Esophagus squamous epithelium (tissue), 5 donors: ENCODE measurements at regions not wholly inside any gene's neighbourhood (a gene's known extent, or its start where the extent isn't known, plus 50 kb on each side); places are given as distances from the start of the nearest gene placed in this dataset.

Source experiments
- DNase-seq: peaks from one replicate; lab custom pipeline; 2025; lab: John Stamatoyannopoulos, UW
- H3K27ac ChIP-seq, 4 donors: fragments of 200-600 bp; sonication (generic); one replicate each; pipeline ENCODE4 v1.5.1; 2016 to 2019; ENCODE audit warnings: mild to moderate bottlenecking in 1 of 4
- H3K27me3 ChIP-seq, 4 donors: fragments of 200-600 bp; sonication (generic); 1 replicate in 3 of 4; 2 replicates in 1 of 4; pipeline versions ENCODE4 v1.5.1 to v1.6.0; 2017 to 2021; ENCODE audit warnings: antibody characterized with exemption in 1 of 4
- H3K36me3 ChIP-seq, 3 donors: fragments of 200-600 bp; sonication (generic); one replicate each; pipeline ENCODE4 v1.5.1; 2016 to 2019
- H3K4me1 ChIP-seq, 3 donors: fragments of 200-600 bp; sonication (generic); one replicate each; pipeline ENCODE4 v1.5.1; 2017 to 2019
- H3K4me3 ChIP-seq, 4 donors: fragments of 200-600 bp; sonication (generic); 1 replicate in 3 of 4; 2 replicates in 1 of 4; pipeline ENCODE4 v1.5.1; 2016 to 2019; ENCODE audit warnings: mild to moderate bottlenecking in 2 of 4, moderate library complexity in 1 of 4
- H3K9me3 ChIP-seq, 3 donors: fragments of 200-600 bp; sonication (generic); one replicate each; pipeline ENCODE4 v1.5.1; 2016 to 2019
- POLR2A ChIP-seq, 4 donors: fragments of 450-650 bp; IDR thresholded peaks; one replicate each; pipeline ENCODE4 v1.6.1; 2017; ENCODE audit warnings: antibody characterized with exemption in 4 of 4, mild to moderate bottlenecking in 4 of 4, moderate library complexity in 3 of 4
- WGBS, 2 donors: methylation state at CpG; one replicate each; pipeline ENCODE4 v1.1.5; 2018; 5-methylcytosine and 5-hydroxymethylcytosine counted together
- intact Hi-C: fragments of 100-400 bp; cut with DNase I; formaldehyde crosslinking; loops from one replicate; pipeline ENCODE4 v1.15.0; 2022
- TF ChIP-seq, protein P1 (sequence below), 6 experiments: fragments of 450-650 bp in 4 of 6; fragments of 200-600 bp in 2 of 6; sonication (generic) in 2 of 6; IDR thresholded peaks; one replicate each; pipeline ENCODE4 v1.5.1; 2016 to 2019; ENCODE audit warnings: antibody characterized with exemption in 6 of 6, mild to moderate bottlenecking in 4 of 6, moderate library complexity in 4 of 6
- donor health status: DM: yes; HTN: yes; CAD: no.

DNA sequence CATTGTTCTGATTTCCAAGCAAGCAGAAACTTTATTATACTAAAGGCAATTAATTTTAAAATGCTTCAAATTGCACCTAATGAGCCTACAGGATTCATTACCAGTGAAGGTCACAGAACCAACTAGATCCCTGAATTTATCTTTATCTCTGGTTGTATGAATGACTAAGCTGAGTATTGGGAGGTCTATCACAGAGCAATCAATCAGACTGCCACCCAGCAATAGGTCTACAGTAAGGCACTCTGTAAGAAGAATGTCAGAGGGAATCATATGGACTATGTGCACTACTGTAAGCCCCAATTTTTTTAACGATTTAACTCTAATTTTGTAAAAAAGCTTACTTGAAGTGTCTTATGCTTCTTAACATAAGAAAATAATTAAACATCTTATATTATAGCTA lies 707.0 kb downstream of the AMY1C start:
- intact Hi-C loops = no loop called here
- H3K27ac ChIP-seq = no peak overlapping the region
- no peak overlapping the region for H3K4me3 ChIP-seq
- DNase-seq = no peak
- H3K9me3 ChIP-seq = peaks cover 0 to 43% (median 5%) of the 10 kb centered on the region in 3 donors
- H3K4me1 ChIP-seq = no peaks in the 10 kb centered on the region
- 74 to 76% methylated on average over 1 of the region's 1 CpG for WGBS, 2 donors
- TF ChIP-seq POLR2A (IDR thresholded peaks at IDR 0.05) = no peak
- TF ChIP-seq, protein P1, sequence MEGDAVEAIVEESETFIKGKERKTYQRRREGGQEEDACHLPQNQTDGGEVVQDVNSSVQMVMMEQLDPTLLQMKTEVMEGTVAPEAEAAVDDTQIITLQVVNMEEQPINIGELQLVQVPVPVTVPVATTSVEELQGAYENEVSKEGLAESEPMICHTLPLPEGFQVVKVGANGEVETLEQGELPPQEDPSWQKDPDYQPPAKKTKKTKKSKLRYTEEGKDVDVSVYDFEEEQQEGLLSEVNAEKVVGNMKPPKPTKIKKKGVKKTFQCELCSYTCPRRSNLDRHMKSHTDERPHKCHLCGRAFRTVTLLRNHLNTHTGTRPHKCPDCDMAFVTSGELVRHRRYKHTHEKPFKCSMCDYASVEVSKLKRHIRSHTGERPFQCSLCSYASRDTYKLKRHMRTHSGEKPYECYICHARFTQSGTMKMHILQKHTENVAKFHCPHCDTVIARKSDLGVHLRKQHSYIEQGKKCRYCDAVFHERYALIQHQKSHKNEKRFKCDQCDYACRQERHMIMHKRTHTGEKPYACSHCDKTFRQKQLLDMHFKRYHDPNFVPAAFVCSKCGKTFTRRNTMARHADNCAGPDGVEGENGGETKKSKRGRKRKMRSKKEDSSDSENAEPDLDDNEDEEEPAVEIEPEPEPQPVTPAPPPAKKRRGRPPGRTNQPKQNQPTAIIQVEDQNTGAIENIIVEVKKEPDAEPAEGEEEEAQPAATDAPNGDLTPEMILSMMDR (IDR thresholded peaks at IDR 0.05) = no peak
- H3K27me3 ChIP-seq = no peaks in the 10 kb centered on the region
- H3K36me3 ChIP-seq = no peaks in the 10 kb centered on the region

DNA sequence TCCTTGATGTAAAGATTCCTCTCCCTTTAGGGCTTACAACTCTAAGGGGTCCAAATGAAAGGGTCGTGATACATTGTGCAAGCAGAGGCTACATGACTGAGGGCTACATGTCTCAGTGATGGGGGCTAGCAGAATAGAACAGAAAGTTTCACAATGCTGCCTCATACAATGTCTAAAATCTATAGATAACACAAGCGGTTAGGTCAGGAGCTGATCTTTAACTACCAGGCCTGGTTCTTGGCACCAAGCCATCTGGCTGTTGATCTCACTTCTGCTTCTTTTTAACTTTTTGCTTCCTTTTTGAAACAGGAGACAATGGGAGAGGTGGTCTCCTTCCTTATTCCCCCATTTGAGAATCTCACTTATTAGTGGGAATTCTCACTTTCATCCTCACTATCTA lies 710.2 kb downstream of the AMY1C start:
- Histone ChIP-seq H3K4me1 (no peaks in the 10 kb centered on the region), H3K9me3 (peaks cover 0 to 41% (median 1%) of the 10 kb centered on the region in 3 donors), H3K27me3 (no peaks in the 10 kb centered on the region), H3K36me3 (no peaks in the 10 kb centered on the region), H3K27ac (no peak overlapping the region), H3K4me3 (no peak overlapping the region)
- intact Hi-C loops = no loop called here
- DNase-seq = no peak
- WGBS, 2 donors = 46 to 56% methylated on average over 2 of the region's 2 CpGs
- no peak for TF ChIP-seq POLR2A (IDR thresholded peaks at IDR 0.05)
- TF ChIP-seq, protein P1 (IDR thresholded peaks at IDR 0.05) = no peak

DNA sequence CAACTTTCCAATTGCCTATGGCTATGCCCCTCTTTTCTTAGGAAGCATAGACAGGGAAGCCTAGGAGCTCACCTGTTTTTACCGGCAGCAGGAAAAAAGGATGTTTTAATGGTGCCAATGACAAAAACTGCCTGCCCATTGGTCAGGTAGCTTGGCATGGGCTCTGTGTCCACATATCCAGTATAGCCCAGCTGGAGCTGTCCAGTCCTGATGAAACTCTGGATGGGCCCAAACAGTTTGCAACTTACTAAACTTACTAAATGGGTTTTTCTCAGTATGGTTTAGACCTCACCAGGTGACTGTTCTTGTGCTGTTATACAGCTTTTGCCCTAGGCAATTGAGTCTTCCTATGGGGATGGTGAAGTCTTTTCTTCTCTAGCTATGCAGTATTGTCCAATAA lies 711.2 kb downstream of the AMY1C start:
- Histone ChIP-seq H3K27ac (no peak overlapping the region), H3K4me3 (no peak overlapping the region), H3K36me3 (no peaks in the 10 kb centered on the region), H3K9me3 (peaks cover 0 to 38% (median 0%) of the 10 kb centered on the region in 3 donors), H3K27me3 (no peaks in the 10 kb centered on the region), H3K4me1 (no peaks in the 10 kb centered on the region)
- no peak for TF ChIP-seq POLR2A (IDR thresholded peaks at IDR 0.05)
- TF ChIP-seq, protein P1 (IDR thresholded peaks at IDR 0.05) = no peak
- 100% methylated on average over 1 of the region's 1 CpG for WGBS, 2 donors
- DNase-seq = no peak
- intact Hi-C loops = no loop called here

DNA sequence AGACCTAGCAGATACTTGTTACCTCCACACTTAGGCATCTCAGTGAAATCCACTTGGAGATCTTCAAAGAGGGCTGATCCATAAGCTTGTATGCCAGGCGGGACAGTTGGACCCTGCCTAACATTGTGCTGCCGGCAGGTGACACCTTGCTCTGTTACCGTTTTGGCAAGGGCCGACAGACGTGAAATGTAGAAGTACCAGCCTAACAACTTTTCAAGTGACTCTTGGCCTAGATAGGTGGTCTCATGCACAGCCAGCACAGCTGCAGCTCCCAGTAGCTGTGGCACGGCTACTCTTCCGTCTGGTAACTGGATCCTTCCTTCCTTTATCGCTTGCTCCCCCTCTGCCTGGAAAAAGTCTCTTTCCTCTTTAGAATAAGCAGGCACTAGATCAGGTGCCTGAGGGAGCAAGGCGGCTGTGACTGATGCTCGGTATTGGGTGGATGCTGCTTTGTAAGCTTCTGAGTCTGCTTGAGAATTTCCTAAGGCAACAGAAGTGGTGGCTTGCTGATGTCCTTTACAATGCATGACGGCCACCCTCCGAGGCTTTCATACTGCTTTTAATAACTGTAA lies 713.5 kb downstream of the AMY1C start:
- Histone ChIP-seq H3K36me3 (no peaks in the 10 kb centered on the region), H3K27me3 (no peaks in the 10 kb centered on the region), H3K27ac (no peak overlapping the region), H3K4me1 (no peaks in the 10 kb centered on the region), H3K9me3 (peaks cover 0 to 44% (median 12%) of the 10 kb centered on the region in 3 donors), H3K4me3 (no peak overlapping the region)
- no peak for DNase-seq
- intact Hi-C loops = no loop called here
- no peak for TF ChIP-seq POLR2A (IDR thresholded peaks at IDR 0.05)
- TF ChIP-seq, protein P1 (IDR thresholded peaks at IDR 0.05) = no peak
- 91 to 93% methylated on average over 11 of the region's 12 CpGs for WGBS, 2 donors

DNA sequence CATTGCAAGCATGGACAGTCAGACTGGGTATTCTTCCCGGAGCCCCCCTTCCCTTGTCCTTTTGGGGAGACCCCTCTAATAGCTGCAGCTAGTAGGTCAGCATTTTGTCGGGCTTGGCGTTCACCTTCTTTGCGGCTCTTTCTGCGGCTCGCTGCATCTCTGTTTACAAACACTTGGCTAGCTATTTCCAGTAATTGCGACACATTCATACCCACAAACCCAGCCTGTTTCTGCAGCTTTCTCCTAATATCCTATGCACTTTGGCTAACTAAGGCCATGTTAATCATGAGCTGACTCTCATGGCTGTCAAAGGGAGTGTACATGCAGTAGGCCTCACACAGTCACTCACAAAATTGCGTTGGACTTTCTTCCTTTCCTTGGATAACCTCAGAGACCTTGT lies 716.4 kb downstream of the AMY1C start:
- H3K4me1 ChIP-seq = no peaks in the 10 kb centered on the region
- DNase-seq = no peak
- no peaks in the 10 kb centered on the region for H3K36me3 ChIP-seq
- 85 to 86% methylated on average over 8 of the region's 8 CpGs for WGBS, 2 donors
- H3K9me3 ChIP-seq = peaks cover 0 to 22% (median 12%) of the 10 kb centered on the region in 3 donors
- H3K27me3 ChIP-seq = no peaks in the 10 kb centered on the region
- intact Hi-C loops = no loop called here
- H3K4me3 ChIP-seq = no peak overlapping the region
- TF ChIP-seq, protein P1 (IDR thresholded peaks at IDR 0.05) = no peak
- no peak for TF ChIP-seq POLR2A (IDR thresholded peaks at IDR 0.05)
- no peak overlapping the region for H3K27ac ChIP-seq
